Activated CD4-positive, CD25-positive, alpha-beta regulatory T cell treated with anti-CD3 and anti-CD28 coated beads, Interleukin-2, amount 50 U/mL, for 24 hours (primary cell): ENCODE measurements at regions not wholly inside any gene's neighbourhood (a gene's known extent, or its start where the extent isn't known, plus 50 kb on each side); places are given as distances from the start of the nearest gene placed in this dataset.
"Not testable (repeated sequence)": the region's sequence is repeated elsewhere in the genome, so short reads cannot be mapped to it uniquely, and the experiment has no call there.

Experiments used
- ATAC-seq, 2 donors: fragments of 150-1000 bp; cut with Tn5 transposase; one replicate each; pipeline ENCODE4 v1.10.0; 2021; ENCODE audit warnings: mild to moderate bottlenecking in 1 of 2, moderate library complexity in 1 of 2

DNA sequence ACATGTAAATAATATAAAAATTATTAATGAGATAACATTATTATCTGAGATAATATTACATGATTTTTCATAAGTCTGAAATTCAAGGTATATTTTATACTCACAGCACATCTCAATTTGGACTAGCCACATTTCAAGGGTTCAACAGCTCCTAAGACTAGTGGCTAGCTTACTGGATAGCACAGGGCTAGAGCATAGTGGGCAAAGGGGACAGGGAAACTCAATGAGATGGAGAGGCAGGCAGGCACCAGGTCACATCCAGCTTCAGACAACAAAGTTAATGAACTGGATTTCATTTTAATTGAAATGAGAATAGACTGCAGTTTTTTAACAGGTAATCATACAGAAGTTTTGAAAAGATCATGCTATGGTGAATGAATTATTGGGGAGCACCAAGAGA lies 137.4 kb downstream of the NBPF8 start:
- not testable (repeated sequence) for ATAC-seq

DNA sequence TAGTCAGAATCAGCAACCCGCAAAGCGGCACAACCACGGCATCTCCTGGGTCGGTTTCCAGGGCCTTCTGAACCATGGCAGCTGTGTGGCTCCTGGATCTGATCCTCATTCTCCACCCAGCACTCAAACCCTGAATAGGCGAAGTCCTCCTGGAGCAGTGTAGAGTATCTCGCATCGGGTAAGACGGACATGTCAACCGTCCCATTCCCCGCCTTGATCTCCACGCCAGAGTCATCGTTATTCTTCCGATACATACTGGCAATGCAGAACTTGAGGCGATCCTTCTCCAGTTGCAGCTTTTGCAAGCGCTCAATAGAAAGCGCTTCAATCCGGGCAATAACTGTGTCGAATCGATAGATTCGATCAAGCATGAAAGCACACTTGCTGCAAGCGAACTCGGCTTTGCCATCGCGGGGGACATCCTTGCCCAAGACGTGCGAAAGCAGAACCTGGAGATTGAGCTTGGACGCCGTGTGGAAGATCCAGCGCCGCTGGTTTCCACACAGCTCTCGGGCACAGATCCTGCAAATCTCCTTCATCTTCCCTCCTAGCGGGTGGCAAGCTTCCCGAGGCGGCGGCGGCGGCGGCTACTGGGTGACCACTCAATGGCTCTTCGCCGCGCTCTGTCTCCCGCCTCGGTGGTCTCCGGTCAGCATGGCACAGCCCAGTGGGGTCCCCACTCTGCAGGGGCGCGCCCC lies 142.9 kb downstream of the NBPF8 start:
- not testable (repeated sequence) for ATAC-seq

DNA sequence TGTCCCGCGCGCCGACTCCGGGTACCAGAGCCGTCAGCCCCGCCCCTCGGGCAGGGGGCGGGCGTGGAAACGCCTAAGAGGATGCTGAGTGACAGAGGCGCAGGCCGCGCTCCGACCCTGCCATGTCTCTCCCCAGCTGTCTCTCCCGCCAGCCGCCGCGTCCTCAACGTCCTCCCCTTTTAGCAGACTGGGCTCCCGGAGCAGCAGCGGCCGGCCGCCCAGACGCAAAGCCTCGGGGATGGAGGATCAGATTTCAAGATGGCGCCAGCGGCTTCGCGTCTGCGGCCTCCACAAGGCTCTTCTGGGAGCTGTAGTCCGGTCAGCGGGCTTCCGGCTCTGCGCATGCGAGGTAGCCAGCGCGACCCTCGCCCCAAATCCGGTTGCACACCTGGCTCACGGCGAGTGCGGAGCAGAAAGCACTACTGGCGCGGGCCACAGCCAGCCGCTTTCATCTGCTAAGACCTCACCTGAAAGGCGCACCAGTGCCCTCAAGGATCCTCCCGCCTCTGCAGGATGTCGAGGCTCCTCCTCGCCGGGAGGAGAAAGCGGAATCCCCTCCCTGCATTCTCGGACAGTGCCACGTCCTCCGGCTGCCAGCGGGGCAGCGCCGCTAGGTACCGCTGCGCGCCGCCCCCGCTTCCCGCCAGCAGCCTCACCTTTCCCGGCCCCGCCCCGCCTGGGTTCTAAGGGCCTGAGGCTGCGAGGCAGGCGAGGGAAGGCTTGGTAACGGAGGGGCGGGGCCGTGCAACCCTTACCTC lies 143.6 kb downstream of the NBPF8 start:
- peak; percentile 78 for ATAC-seq

DNA sequence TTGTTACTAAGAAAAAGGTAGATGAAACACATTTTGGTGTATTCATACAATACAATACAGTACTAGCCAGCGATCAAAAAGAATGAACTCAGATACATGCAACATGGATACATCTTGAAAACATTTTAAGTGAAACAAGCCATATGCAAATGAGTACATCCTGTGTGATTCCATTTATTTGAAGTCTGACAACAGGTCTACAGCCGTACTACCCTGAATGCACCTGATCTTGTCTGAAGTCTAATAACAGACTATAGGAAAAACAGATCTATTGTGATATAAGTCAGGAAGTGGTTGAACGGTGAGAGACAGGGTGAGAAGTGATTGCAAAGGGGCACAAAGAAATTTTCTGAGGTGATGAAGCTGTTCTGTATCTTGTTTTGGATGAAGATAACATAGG lies 146.9 kb downstream of the NBPF8 start:
- ATAC-seq, result peak; percentile 47 to 51

DNA sequence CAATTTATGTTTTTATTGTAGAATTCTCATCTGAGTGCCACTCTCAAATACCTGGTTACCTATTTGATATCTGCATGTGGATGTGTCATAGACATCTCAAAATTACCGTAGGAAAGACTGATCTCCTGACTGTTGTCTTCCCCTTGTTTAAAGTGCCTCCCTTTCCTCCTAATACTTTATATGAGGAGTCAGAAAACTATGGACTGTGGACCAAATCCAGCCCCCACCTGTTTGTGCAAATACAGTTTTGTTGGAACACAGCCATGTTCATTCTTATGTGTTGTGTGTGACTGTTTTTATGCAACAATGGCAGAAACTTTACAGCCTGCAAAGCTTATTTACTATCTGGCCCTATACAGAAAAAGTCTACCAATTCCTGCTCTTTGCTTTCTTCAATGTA lies 150.6 kb downstream of the NBPF8 start:
- ATAC-seq, result not testable (repeated sequence)

DNA sequence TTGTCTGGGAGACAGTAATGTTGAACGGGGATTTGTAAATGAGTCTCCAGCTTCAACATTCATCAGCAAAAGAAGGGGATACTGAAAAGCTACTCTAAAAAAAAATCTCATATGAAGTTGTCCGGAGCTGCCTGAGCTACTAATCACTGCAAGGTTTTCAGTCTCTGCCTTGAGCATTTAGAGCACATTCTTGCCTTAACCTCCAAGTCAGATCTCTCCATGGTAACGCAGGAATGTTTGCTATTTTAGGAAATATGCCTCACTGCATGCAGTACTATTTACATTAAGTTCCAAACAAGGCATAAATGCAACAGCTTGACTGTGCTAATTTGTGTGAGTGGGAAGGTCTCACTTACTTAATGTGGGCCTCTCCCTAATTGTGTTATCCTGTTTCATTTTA lies 152.8 kb downstream of the NBPF8 start:
- not testable (repeated sequence) for ATAC-seq

DNA sequence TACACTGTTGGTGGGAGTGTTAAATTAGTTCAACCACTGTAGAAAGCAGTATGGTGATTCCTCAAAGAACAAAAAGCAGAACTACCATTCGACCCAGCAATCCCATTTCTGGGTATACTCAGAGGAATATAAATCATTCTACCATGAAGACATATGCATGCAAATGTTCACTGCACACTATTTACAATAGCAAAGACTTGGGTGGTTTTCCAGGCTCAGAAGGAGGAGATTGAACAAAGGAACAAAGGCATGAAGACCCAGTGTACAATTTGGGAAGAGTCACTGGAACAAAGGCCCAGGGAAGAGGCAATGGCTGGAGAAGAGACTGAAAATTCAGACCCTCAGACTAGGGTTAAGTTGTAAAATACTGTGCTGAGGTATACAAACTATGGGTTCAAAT lies 148.5 kb upstream of the NBPF26 start:
- ATAC-seq, result not testable (repeated sequence)

DNA sequence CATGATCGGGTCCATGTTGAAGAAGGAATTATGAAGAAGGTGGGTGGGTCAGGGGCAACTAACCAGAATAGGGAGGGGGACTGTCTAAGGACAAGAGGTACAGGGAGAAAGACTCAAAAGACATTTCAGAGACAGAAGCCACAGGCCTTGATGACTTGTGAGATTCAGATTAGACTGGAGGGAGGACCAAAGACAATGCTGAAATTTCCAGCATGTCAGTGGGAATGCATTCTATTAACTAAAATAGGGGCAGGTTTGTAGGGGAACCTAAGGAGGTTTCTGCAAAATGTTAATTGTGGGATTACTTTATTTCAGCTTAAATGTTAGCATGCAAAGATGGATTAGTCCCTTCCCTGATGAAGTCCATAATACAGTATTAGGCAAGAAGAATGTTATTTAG lies 141.6 kb upstream of the NBPF26 start:
- not testable (repeated sequence) for ATAC-seq

DNA sequence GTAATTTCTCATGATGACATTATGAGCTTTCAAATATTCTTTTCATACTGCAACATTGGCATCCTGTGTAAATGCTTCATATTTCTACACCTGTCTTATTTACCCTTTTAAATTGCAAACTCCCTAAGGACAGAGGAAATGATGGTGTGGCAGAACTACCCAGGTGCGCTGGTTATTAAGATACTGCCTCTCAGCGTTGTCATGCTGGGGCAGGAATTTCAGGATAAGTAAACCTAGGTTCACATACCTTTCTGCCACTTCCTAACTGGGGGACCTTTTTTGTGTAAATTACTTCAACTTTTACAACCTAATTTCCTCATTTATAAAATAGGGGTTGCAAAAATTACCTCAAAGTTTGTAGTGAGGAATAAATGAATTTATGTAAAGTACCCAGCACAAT lies 137.7 kb upstream of the NBPF26 start:
- ATAC-seq, result not testable (repeated sequence)

DNA sequence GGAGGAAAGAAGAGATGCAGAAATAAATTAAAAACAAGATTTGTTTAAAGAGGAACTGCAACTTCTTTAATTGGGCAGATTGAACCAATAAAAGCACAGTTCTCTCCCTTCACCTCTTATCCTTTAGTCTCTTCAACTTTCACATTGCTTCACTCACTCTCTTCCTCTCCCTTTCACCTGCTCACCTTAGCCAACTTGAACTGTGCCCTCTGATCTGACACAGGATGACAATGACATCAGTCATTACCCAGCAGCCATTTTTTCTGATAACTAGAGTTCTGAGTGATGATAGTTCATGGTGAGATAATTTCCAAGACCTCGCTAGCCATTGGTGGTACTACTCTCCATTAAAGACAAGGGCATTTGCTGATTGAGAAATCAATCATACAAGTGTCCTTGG lies 134.9 kb upstream of the NBPF26 start:
- ATAC-seq, result not testable (repeated sequence)

DNA sequence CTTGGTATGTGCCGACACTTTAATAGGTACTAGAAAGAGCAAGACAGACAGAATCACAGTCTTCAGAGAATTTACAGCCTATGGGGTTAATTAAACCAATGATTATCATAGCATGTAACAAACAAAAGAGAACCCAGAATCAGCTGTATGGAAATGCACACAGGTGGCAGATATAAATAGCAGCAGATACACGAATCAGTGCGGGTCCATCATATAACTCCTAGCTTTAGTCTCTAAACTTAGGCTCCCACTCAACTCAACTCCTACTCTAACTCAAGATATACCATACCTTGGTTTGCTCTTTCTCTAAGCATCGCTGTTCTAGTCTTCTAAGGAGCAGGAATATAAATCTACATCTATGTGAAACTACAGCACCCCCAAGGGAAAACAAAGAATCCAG lies 132.0 kb upstream of the NBPF26 start:
- ATAC-seq, result not testable (repeated sequence)

DNA sequence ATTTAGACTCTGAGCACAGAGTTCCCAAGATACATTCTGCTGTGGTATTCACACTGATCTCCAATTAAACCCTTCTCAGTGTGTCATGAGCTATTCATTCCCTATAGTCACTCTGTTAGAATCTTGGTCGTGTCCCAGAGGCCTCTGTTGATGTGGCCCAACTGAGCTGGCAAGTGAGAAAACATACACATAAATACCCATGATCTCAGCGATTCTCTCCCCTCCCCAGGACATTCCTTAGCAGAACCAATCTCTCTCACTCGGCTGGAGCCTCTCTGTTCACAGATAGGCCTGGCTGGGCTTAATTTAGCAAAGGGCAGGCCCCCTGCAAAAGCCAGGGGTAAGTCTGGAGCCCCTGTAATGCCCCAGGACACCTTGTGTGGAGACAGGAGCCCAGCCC lies 130.8 kb upstream of the NBPF26 start:
- ATAC-seq, result not testable (repeated sequence)

DNA sequence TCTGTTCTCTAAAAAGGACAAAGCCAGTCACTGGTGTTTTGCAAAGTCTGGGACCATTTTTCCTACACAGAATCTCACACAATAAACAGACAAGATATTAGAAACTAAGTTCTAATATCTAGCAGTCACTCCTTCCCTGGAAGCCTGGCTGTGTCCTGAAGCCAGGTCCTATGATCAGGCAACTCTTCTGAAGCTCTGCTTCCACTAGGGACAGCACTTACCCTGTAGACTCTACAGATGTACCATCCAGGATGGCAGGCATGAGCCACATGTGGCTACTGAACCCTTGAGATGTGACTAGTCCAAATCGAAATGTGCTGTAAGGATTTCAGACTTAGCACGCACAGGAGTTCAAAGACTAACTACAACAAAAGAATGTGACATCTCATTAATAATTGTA lies 130.1 kb upstream of the NBPF26 start:
- not testable (repeated sequence) for ATAC-seq

DNA sequence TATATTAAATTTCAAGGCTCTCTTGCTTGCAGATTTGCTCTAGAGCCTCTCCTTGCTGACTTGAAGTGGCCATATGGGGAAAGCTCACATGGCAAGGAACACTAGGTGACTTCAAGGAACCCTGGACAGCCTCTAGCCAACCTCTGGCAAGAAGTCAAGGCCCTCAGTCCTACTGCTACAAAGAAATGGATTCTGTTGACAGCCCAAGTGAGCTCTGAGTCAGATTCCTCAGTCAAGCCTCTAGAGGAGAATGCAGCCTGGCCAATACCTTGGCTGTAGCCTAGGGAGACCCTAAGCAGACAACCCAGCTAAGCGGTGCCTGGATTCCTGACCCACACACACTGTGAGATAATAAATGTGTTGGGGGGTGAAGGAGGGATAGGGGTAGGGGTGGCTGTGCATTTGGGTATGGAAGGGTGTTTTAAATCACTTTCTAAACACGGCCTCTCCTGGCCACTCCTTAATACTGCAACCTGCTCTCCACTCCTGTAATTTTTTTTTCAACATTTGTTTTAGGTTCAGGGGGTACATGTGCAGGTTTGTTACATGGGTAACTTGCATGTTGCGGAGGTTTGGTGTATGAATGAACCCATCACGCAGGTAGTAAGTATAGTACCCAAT lies 125.3 kb upstream of the NBPF26 start:
- ATAC-seq, result not testable (repeated sequence)

DNA sequence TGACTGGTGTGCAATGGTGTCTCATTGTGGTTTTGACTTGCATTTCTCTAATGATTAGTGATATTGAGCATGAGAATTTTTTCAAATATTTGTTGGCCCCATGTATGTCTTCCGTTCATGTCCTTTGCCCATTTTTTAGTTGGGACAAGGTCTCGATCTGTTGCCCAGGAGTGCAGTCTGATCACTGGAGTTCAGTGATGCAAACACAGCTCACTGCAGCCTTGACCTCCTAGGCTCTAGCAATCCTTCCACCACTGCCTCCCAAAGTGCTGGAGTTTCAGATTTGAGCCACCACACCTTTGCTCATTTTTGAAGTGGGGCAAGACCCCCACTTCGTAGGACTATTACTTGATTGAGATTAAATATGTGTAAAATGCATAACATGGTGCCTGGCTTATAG lies 124.2 kb upstream of the NBPF26 start:
- not testable (repeated sequence) for ATAC-seq

DNA sequence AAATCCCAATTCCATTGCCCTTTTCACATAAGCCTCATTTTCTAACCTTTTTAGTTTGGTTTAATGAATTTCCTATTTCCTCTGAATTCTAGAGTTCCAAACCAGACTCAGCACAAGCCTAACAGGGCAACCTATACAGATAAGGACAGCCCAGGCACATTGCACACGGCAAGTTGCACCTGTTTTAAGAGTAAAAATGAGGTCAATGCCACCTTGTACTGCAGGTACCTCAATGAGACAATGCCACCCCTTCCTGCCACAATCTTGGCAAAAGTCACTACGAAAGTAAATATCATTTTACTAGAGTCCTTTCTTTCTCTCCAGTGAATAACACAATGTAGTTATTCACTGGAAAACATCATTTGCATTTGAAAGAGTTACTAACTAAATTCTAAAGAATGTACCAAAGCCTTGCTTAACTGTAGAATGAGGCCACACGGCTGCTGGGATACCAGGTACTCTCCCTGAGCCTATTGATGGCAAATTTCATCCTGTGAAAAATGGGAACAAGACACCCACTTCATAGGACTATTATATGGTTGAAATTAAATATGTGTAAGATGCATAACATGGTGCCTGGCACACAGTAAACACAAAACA lies 123.2 kb upstream of the NBPF26 start:
- not testable (repeated sequence) for ATAC-seq

DNA sequence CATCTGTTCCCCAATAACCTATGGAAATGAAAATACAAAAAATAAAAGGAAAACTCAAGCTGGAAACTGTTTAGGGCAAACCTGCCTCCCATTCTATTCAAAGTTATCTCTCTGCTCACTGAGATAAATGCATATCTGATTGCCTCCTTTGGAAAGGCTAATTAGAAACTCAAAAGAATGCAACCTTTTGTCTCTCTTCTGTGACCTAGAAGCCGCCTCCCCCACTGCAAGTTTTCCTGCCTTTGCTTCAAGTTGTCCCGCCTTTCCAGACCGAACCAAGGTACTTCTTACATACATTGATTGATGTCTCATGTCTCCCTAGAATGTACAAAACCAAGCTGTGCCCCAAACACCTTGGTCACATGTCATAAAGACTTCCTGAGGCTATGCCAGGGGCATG lies 115.9 kb upstream of the NBPF26 start:
- not testable (repeated sequence) for ATAC-seq

DNA sequence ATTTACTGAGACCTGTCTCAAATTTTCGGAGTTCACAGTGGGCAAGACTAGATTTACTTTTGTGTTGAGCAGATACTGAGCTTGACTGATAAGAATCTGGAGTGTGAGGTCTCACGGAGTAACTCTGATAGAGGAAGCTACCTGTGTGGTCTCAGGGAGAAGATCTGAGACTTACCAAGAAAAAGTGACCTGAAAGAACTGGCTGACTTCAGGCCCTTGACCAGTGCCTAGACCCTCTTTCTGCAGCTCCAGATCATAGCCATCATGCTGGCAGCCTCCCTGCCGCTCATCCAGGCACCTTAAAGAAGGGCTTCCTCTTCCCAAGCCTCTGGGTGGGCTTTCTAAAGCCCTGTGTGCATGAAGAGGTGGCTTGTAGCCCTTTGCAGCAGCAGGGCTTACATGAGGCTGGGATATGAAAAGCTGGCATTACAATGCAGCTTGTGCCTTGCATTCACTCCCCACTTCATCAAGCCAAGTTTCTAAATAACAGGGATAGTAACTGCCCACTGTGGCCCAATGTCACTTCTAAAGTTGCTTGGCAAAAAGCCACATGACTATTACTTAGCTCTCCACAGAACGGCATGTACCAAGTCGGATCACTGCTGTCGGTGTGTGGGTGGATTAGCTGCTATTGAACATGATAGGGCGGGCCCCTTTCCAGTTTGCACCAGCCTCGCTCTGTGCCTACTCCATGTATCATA lies 115.3 kb upstream of the NBPF26 start:
- peak in 1 of 2 donors; percentile 17 for ATAC-seq

DNA sequence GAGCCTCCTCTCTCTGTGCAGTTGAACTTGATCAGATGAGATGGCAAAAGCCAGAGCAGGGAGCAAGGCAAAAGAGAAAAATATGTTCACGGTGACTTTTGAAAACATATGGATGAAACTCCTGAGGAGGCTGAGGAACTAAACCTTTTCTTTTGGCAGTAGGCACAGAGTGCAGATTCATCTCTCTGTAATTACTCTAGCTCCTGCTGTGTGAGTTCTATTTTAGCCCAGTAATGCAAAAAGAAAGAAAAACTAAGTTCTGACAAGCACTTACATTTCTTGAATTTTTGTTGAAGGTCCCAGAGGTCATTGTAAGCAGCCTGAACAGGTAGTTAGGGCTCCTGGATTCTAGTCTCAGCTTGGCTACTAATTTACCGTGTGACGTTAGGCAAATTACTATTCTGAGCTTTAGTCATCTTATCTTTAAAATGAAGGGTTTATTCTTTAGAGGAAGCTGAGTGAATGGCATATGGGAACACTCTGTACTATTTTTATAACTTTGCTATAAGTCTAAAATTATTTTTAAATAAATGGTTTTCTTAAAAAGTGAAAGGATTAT lies 114.7 kb upstream of the NBPF26 start:
- ATAC-seq, result not testable (repeated sequence)

DNA sequence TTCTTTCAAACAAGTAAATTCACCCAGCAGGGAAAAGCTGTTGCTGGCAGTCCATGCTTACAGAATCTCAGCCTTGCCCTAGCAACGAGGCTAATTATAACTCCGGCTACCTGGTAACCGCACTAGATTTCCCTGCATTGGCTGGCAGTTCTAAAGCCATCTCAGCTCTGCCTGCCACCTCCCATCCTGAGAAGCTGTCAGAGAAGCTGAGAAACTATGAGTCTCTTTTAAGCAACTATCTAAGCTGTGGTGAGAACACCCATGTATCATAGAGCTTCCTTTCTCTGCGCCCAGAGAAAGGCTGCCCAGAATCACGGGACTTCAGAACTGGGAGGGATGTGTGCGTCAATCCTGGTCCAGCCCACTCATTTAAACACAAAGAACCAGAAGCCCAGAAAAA lies 113.9 kb upstream of the NBPF26 start:
- ATAC-seq, result peak in 1 of 2 donors; percentile 33

DNA sequence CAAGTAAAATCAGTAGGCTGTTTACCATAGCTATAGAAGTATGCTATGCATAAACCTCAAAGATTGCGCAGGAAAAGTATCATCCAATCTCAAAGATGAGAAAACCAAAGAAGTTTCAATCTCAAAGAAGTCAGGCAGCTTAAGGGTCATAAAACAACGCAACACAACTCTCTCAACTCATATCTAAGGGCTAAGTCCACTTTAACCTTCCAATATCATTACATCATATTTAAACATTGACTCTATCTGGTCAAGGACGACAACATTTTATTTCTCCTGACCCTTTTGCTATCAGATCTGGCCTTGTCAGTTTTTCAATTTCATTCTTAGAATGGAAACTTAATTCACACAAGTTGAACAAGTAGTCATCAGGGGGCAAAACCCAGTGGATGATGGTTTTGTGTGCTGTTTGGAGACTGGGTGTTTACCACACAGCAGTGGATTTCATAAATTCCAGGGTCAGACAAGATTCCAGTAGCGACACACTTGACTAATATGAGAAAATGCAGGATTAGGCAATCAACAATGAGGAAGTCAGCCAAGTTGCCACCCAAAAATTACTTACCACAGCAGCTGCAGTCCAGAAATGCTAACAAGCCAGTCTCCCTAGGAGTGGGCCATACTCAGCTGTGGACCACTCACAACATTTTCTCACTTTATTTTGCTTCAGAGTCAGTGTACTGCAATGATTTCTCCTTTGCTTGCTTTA lies 108.7 kb upstream of the NBPF26 start:
- ATAC-seq, result not testable (repeated sequence)

DNA sequence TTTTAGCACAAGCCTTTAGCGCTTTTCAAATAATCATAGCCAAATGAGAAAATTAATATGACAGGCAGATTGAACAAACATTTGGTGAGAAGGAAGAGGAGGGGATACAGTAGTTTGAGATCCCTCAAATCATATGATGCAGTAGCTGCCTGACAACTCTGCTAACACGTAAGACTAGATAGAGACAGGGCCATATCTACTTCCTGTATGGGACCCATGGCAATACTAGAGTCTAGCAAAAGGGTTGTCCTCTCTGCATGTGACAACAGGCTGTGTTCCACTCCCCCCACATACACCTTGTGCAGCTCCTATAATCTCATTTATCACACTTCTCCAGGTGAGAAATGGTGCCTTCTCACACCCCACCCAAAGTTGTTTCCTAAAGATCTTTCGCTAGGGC lies 106.3 kb upstream of the NBPF26 start:
- not testable (repeated sequence) for ATAC-seq
